ENCODE measurements at regions not wholly inside any gene's neighbourhood (a gene's known extent, or its start where the extent isn't known, plus 50 kb on each side); places are given as distances from the start of the nearest gene placed in this dataset.

- H3K4me3 ChIP-seq: no peak overlapping the region
- H3K27ac ChIP-seq: no peak overlapping the region
These were observed 326.6 kb upstream of the PROK2 start for GRCh38 chr3:72111265-72112205.

- Histone ChIP-seq H3K27ac (no peak overlapping the region), H3K4me3 (no peak overlapping the region)
These were observed 324.6 kb upstream of the PROK2 start for GRCh38 chr3:72109327-72110259.

- no peak overlapping the region for H3K4me3 ChIP-seq
These were observed 320.4 kb upstream of the PROK2 start for GRCh38 chr3:72105306-72105705.

GRCh38 chr3:72102112-72102616, 317.2 kb upstream of the PROK2 start:
- Histone ChIP-seq H3K4me3 (no peak overlapping the region), H3K27ac (peak overlapping the region in 3 of 21 experiments; percentile 6 to 47 (median 30))

More at GRCh38 chr3:72105306-72105705, 320.4 kb upstream of the PROK2 start:
- H3K27ac ChIP-seq: no peak overlapping the region

GRCh38 chr3:72101494-72101893, 316.5 kb upstream of the PROK2 start:
- H3K4me3 ChIP-seq: no peak overlapping the region
- peak overlapping the region in 1 of 21 experiments; percentile 1 for H3K27ac ChIP-seq

GRCh38 chr3:72100601-72101187, 315.7 kb upstream of the PROK2 start:
- Histone ChIP-seq H3K27ac (peak overlapping the region in 14 of 21 experiments; percentile 13 to 83 (median 61)), H3K4me3 (peak overlapping the region; percentile 2 to 23 (median 15))

GRCh38 chr3:72100080-72100511, 315.1 kb upstream of the PROK2 start:
- Histone ChIP-seq H3K27ac (peak overlapping the region in 13 of 21 experiments; percentile 13 to 83 (median 64)), H3K4me3 (peak overlapping the region in 3 of 7 experiments; percentile 15 to 23 (median 23))

GRCh38 chr3:72099326-72100079, 314.6 kb upstream of the PROK2 start:
- H3K27ac ChIP-seq: peak overlapping the region in 6 of 21 experiments; percentile 56 to 83 (median 68)
- H3K4me3 ChIP-seq: peak overlapping the region in 1 of 7 experiments; percentile 23

GRCh38 chr3:72097053-72097452, 312.1 kb upstream of the PROK2 start:
- Histone ChIP-seq H3K27ac (no peak overlapping the region), H3K4me3 (no peak overlapping the region)

- Histone ChIP-seq H3K27ac (no peak overlapping the region), H3K4me3 (no peak overlapping the region)
These were observed 310.6 kb upstream of the PROK2 start for GRCh38 chr3:72095521-72095920.

- H3K27ac ChIP-seq: no peak overlapping the region
- no peak overlapping the region for H3K4me3 ChIP-seq
These were observed 309.0 kb upstream of the PROK2 start for GRCh38 chr3:72093992-72094334.

- Histone ChIP-seq H3K4me3 (no peak overlapping the region), H3K27ac (no peak overlapping the region)
These were observed 308.5 kb upstream of the PROK2 start for GRCh38 chr3:72093270-72093991.

- H3K4me3 ChIP-seq: no peak overlapping the region
These were observed 307.8 kb upstream of the PROK2 start for GRCh38 chr3:72092778-72093177.

GRCh38 chr3:72088486-72089025, 303.6 kb upstream of the PROK2 start:
- H3K4me3 ChIP-seq: no peak overlapping the region
- H3K27ac ChIP-seq: no peak overlapping the region

More at GRCh38 chr3:72092778-72093177, 307.8 kb upstream of the PROK2 start:
- no peak overlapping the region for H3K27ac ChIP-seq

- H3K4me3 ChIP-seq: no peak overlapping the region
- no peak overlapping the region for H3K27ac ChIP-seq
These were observed 302.5 kb upstream of the PROK2 start for GRCh38 chr3:72087420-72087819.

GRCh38 chr3:72086743-72087087, 301.8 kb upstream of the PROK2 start:
- Histone ChIP-seq H3K4me3 (no peak overlapping the region), H3K27ac (no peak overlapping the region)

- no peak overlapping the region for H3K4me3 ChIP-seq
- no peak overlapping the region for H3K27ac ChIP-seq
These were observed 301.2 kb upstream of the PROK2 start for GRCh38 chr3:72086042-72086742.

GRCh38 chr3:72085036-72085435, 300.1 kb upstream of the PROK2 start:
- no peak overlapping the region for H3K4me3 ChIP-seq
- H3K27ac ChIP-seq: no peak overlapping the region
